DND-41 (cell line): ENCODE measurements at regions not wholly inside any gene's neighbourhood (a gene's known extent, or its start where the extent isn't known, plus 50 kb on each side); places are given as distances from the start of the nearest gene placed in this dataset.
A peak's percentile ranks its signal among the peaks of the same experiment; 100 is the strongest.
"Not testable (repeated sequence)": the region's sequence is repeated elsewhere in the genome, so short reads cannot be mapped to it uniquely, and the experiment has no call there.

Experiments used
- ATAC-seq: fragments of 200-7000 bp; cut with Tn5 transposase; 3 replicates; pipeline ENCODE4 v1.9.1; 2021; ENCODE audit warnings: low read depth; ENCODE audit not compliant: insufficient read depth
- DNase-seq: peaks from one replicate; pipeline ENCODE4 v3.0.0-alpha.2; 2020
- H2AFZ ChIP-seq: 2 replicates; pipeline ENCODE4 v1.6.0; 2012; ENCODE audit warnings: low read depth, low read length
- H3K27ac ChIP-seq: 2 replicates; pipeline ENCODE4 v1.5.1; 2012; ENCODE audit warnings: low read length, inconsistent platforms
- H3K27me3 ChIP-seq: fragments of 200-600 bp; sonication (generic); 2 replicates; pipeline ENCODE4 v1.6.0; 2012; ENCODE audit warnings: low read length, mild to moderate bottlenecking, inconsistent platforms; ENCODE audit not compliant: insufficient read depth, poor library complexity
- H3K36me3 ChIP-seq: 2 replicates; pipeline ENCODE4 v1.5.1; 2012; ENCODE audit warnings: low read length, inconsistent platforms; ENCODE audit not compliant: insufficient read depth
- H3K4me1 ChIP-seq: 2 replicates; pipeline ENCODE4 v1.5.1; 2012; ENCODE audit warnings: mild to moderate bottlenecking, low read length; ENCODE audit not compliant: insufficient read depth
- H3K4me2 ChIP-seq: 2 replicates; pipeline ENCODE4 v1.6.0; 2012; ENCODE audit warnings: mild to moderate bottlenecking, moderate library complexity, low read length, inconsistent platforms; ENCODE audit not compliant: insufficient read depth
- H3K4me3 ChIP-seq, 2 experiments: fragments of 200-600 bp in 1 of 2; shearing (Covaris generic) in 1 of 2; 2 replicates each; pipeline ENCODE4 v1.5.1; 2012 to 2016; ENCODE audit warnings: inconsistent platforms in 2 of 2, low read length in 2 of 2, mild to moderate bottlenecking in 2 of 2, low read depth in 1 of 2, moderate library complexity in 1 of 2
- H3K79me2 ChIP-seq: 2 replicates; pipeline ENCODE4 v1.6.0; 2012; ENCODE audit warnings: low read length, inconsistent platforms; ENCODE audit not compliant: insufficient read depth
- H3K9ac ChIP-seq: 2 replicates; pipeline ENCODE4 v1.6.0; 2012; ENCODE audit warnings: low read depth, mild to moderate bottlenecking, inconsistent platforms, low read length, moderate library complexity
- H3K9me3 ChIP-seq: 2 replicates; pipeline ENCODE4 v1.5.1; 2012; ENCODE audit warnings: low read length, moderate library complexity, mild to moderate bottlenecking, inconsistent platforms; ENCODE audit not compliant: insufficient read depth, severe bottlenecking
- H4K20me1 ChIP-seq: 2 replicates; pipeline ENCODE4 v1.6.0; 2012; ENCODE audit warnings: low read length; ENCODE audit not compliant: insufficient read depth
- EZH2 ChIP-seq: IDR thresholded peaks from 3 replicates; pipeline ENCODE4 v1.6.1; 2012; ENCODE audit warnings: borderline replicate concordance, low read depth, mild to moderate bottlenecking, moderate library complexity, low read length, inconsistent platforms; ENCODE audit not compliant: severe bottlenecking
- TF ChIP-seq, protein P1 (sequence below): IDR thresholded peaks from 2 replicates; pipeline ENCODE4 v1.5.1; 2012; ENCODE audit warnings: borderline replicate concordance, low read length, moderate library complexity, mild to moderate bottlenecking; ENCODE audit not compliant: poor library complexity, severe bottlenecking; ENCODE audit errors: extremely low read depth

- no peak overlapping the region for H3K9ac ChIP-seq
- no peaks in the 10 kb centered on the region for H3K27me3 ChIP-seq
- no peaks in the 10 kb centered on the region for H3K9me3 ChIP-seq
- H3K27ac ChIP-seq = no peak overlapping the region
- H3K4me3 ChIP-seq = no peak overlapping the region
- no peaks in the 10 kb centered on the region for H3K4me1 ChIP-seq
- ATAC-seq = no peak
- no peak for DNase-seq
- no peaks in the 10 kb centered on the region for H3K36me3 ChIP-seq
- TF ChIP-seq EZH2 = no peak
- TF ChIP-seq, protein P1, sequence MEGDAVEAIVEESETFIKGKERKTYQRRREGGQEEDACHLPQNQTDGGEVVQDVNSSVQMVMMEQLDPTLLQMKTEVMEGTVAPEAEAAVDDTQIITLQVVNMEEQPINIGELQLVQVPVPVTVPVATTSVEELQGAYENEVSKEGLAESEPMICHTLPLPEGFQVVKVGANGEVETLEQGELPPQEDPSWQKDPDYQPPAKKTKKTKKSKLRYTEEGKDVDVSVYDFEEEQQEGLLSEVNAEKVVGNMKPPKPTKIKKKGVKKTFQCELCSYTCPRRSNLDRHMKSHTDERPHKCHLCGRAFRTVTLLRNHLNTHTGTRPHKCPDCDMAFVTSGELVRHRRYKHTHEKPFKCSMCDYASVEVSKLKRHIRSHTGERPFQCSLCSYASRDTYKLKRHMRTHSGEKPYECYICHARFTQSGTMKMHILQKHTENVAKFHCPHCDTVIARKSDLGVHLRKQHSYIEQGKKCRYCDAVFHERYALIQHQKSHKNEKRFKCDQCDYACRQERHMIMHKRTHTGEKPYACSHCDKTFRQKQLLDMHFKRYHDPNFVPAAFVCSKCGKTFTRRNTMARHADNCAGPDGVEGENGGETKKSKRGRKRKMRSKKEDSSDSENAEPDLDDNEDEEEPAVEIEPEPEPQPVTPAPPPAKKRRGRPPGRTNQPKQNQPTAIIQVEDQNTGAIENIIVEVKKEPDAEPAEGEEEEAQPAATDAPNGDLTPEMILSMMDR = peak; percentile 57
- no peak overlapping the region for H2AFZ ChIP-seq
- H3K79me2 ChIP-seq = no peaks in the 10 kb centered on the region
- no peak overlapping the region for H3K4me2 ChIP-seq
- no peaks in the 10 kb centered on the region for H4K20me1 ChIP-seq
Observed at GRCh38 chr5:7261049-7261448, 134.9 kb upstream of the ADCY2 start.

DNA sequence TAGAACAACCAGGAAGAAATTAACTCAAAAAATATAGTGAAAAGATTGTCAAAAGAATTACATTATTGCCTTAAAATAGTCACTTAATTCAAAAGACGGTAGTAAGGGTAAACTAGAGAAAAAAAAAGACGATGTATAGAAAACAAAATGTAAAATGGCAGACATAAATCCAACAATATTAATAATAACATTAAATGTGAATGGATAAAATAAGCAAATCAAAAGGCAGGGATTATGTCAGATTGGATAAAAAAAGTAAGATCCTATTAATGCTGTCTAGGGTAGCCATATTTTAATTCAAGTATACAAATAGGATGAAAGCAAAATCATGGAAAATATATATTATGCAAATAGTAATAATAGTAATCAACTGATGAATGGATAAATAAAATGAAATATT, 134.0 kb upstream of the ADCY2 start:
- Histone ChIP-seq H2AFZ (no peak overlapping the region), H3K27me3 (no peaks in the 10 kb centered on the region), H3K4me2 (no peak overlapping the region), H3K36me3 (no peaks in the 10 kb centered on the region), H3K4me3 (no peak overlapping the region), H3K9ac (no peak overlapping the region), H4K20me1 (no peaks in the 10 kb centered on the region), H3K27ac (no peak overlapping the region), H3K9me3 (no peaks in the 10 kb centered on the region), H3K79me2 (no peaks in the 10 kb centered on the region), H3K4me1 (no peaks in the 10 kb centered on the region)
- ATAC-seq (no peak), DNase-seq (no peak)
- TF ChIP-seq, protein P1 = no peak
- TF ChIP-seq EZH2 = no peak

DNA sequence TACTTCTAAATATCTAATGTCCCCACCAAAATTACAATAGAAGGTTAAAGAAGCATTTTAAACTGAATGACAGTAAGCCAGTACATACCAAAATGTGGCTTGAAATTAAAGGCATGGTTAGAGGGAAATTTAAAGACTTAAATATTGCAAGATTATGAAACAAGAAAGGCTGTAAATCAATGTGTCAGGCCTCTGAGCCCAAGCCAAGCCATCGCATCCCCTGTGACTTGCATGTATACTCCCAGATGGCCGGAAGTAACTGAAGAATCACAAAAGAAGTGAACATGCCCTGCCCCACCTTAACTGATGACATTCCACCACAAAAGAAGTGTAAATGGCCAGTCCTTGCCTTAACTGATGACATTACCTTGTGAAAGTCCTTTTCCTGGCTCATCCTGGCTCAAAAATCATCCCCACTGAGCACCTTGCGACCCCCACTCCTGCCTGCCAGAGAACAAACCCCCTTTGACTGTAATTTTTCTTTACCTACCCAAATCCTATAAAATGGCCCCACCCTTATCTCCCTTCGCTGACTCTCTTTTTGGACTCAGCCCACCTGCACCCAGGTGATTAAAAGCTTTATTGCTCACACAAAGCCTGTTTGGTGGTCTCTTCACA, 132.4 kb upstream of the ADCY2 start:
- H2AFZ ChIP-seq, H3K27ac ChIP-seq, H3K4me2 ChIP-seq, ATAC-seq, DNase-seq, H3K4me1 ChIP-seq, H3K79me2 ChIP-seq, H3K4me3 ChIP-seq, H3K9ac ChIP-seq, H3K27me3 ChIP-seq, H3K9me3 ChIP-seq, H3K36me3 ChIP-seq, H4K20me1 ChIP-seq: not testable (repeated sequence)

GRCh38 chr5:7265776-7266175, 130.2 kb upstream of the ADCY2 start:
- not testable (repeated sequence) for H3K4me1 ChIP-seq, H4K20me1 ChIP-seq, DNase-seq, H3K9ac ChIP-seq, H2AFZ ChIP-seq, H3K27me3 ChIP-seq, H3K4me3 ChIP-seq, ATAC-seq, H3K4me2 ChIP-seq, H3K27ac ChIP-seq, H3K36me3 ChIP-seq, H3K9me3 ChIP-seq, H3K79me2 ChIP-seq

DNA sequence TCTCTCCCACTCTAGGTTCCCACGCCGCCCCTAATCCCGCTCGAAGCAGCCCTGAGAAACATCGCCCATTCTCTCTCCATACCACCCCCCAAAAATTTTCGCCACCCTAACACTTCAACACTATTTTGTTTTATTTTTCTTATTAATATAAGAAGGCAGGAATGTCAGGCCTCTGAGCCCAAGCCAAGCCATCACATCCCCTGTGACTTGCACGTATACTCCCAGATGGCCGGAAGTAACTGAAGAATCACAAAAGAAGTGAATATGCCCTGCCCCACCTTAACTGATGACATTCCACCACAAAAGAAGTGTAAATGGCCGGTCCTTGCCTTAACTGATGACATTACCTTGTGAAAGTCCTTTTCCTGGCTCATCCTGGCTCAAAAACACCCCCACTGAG, 127.2 kb upstream of the ADCY2 start:
- H3K79me2 ChIP-seq, H3K4me3 ChIP-seq, H3K36me3 ChIP-seq, DNase-seq, H2AFZ ChIP-seq, H3K27me3 ChIP-seq, H3K4me1 ChIP-seq, H3K4me2 ChIP-seq, H3K27ac ChIP-seq, H4K20me1 ChIP-seq, ATAC-seq, H3K9me3 ChIP-seq, H3K9ac ChIP-seq: not testable (repeated sequence)
